Astrocyte of the cerebellum (primary cell): ENCODE measurements at regions not wholly inside any gene's neighbourhood (a gene's known extent, or its start where the extent isn't known, plus 50 kb on each side); places are given as distances from the start of the nearest gene placed in this dataset.

Source experiments
- DNase-seq: peaks from one replicate; pipeline ENCODE4 v3.0.0-alpha.2; 2011; ENCODE audit warnings: low read depth
- H3K4me3 ChIP-seq: 2 replicates; pipeline ENCODE4 v1.5.1; 2011; ENCODE audit warnings: mild to moderate bottlenecking, low read depth, low read length, moderate library complexity
- CTCF ChIP-seq: IDR thresholded peaks from 2 replicates; pipeline ENCODE4 v1.5.1; 2012; ENCODE audit warnings: low read length, low read depth, moderate library complexity, mild to moderate bottlenecking; ENCODE audit errors: missing control alignments
- in situ Hi-C: cut with HindIII; loops from 2 replicates; pipeline ENCODE4 v1.10.0; 2017; ENCODE audit warnings: low sequenced_read_pairs

GRCh38 chr7:35465791-35466336 is 212.0 kb upstream of the TBX20 start:
- TF ChIP-seq CTCF: no peak
- in situ Hi-C loops: no loop called here
- H3K4me3 ChIP-seq: no peak overlapping the region
- no peak for DNase-seq

GRCh38 chr7:35463751-35464150 is 209.9 kb upstream of the TBX20 start:
- TF ChIP-seq CTCF: no peak

GRCh38 chr7:35463176-35463700 is 209.3 kb upstream of the TBX20 start:
- TF ChIP-seq CTCF: no peak
- in situ Hi-C loops: no loop called here
- H3K4me3 ChIP-seq: no peak overlapping the region
- DNase-seq: no peak

More at GRCh38 chr7:35463751-35464150, 209.9 kb upstream of the TBX20 start:
- in situ Hi-C loops: no loop called here
- no peak for DNase-seq
- H3K4me3 ChIP-seq: no peak overlapping the region

- TF ChIP-seq CTCF: no peak
- peak overlapping the region; percentile 18 for H3K4me3 ChIP-seq
- DNase-seq: no peak
- in situ Hi-C loops: no loop called here
Measured at GRCh38 chr7:35454575-35455385, 200.9 kb upstream of the TBX20 start.

GRCh38 chr7:35450456-35451214 is 196.7 kb upstream of the TBX20 start:
- H3K4me3 ChIP-seq: no peak overlapping the region
- no peak for TF ChIP-seq CTCF
- DNase-seq: no peak
- in situ Hi-C loops: no loop called here

- no peak for TF ChIP-seq CTCF
- no peak for DNase-seq
- H3K4me3 ChIP-seq: no peak overlapping the region
- in situ Hi-C loops: no loop called here
Measured at GRCh38 chr7:35448486-35448885, 194.6 kb upstream of the TBX20 start.
